ENCODE measurements at regions not wholly inside any gene's neighbourhood (a gene's known extent, or its start where the extent isn't known, plus 50 kb on each side); places are given as distances from the start of the nearest gene placed in this dataset.

GRCh38 chr1:87400813-87401212 lies 72.1 kb downstream of the LMO4 start:
- H3K36me3 ChIP-seq (ENCODE audit: control insufficient read depth, insufficient read depth, low read length) = no peaks in the 10 kb centered on the region
- no peak overlapping the region for H3K4me3 Mint-ChIP-seq (ENCODE audit: unreplicated experiment)
- DNase-seq = no peak
- no TSS peak for BruUV-seq (replicated peaks)
- peaks cover 4% of the 10 kb centered on the region for H3K36me3 Mint-ChIP-seq (ENCODE audit: insufficient read depth, unreplicated experiment)
- TF ChIP-seq, protein P1, sequence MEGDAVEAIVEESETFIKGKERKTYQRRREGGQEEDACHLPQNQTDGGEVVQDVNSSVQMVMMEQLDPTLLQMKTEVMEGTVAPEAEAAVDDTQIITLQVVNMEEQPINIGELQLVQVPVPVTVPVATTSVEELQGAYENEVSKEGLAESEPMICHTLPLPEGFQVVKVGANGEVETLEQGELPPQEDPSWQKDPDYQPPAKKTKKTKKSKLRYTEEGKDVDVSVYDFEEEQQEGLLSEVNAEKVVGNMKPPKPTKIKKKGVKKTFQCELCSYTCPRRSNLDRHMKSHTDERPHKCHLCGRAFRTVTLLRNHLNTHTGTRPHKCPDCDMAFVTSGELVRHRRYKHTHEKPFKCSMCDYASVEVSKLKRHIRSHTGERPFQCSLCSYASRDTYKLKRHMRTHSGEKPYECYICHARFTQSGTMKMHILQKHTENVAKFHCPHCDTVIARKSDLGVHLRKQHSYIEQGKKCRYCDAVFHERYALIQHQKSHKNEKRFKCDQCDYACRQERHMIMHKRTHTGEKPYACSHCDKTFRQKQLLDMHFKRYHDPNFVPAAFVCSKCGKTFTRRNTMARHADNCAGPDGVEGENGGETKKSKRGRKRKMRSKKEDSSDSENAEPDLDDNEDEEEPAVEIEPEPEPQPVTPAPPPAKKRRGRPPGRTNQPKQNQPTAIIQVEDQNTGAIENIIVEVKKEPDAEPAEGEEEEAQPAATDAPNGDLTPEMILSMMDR (IDR thresholded peaks at IDR 0.05; ENCODE audit: insufficient read depth in 1 of 2, low read depth in 1 of 2, low read length in 1 of 2, severe bottlenecking in 1 of 2, unreplicated experiment in 1 of 2) = no peak
- no peaks in the 10 kb centered on the region for H3K4me1 ChIP-seq
- H3K9me3 Mint-ChIP-seq (ENCODE audit: unreplicated experiment) = peaks cover 6% of the 10 kb centered on the region
- H3K27me3 Mint-ChIP-seq (ENCODE audit: insufficient read depth, unreplicated experiment) = no peaks in the 10 kb centered on the region
- no peaks in the 10 kb centered on the region for H3K9me3 ChIP-seq
- peaks cover 16% of the 10 kb centered on the region for H3K4me1 Mint-ChIP-seq (ENCODE audit: low read depth, unreplicated experiment)
- no peak overlapping the region for H3K27ac Mint-ChIP-seq (ENCODE audit: unreplicated experiment)
- H3K4me3 ChIP-seq (ENCODE audit: low read depth, low read length) = no peak overlapping the region
- intact Hi-C loops (cut with micrococcal nuclease; ENCODE audit: unreplicated experiment) = no loop called here
- ChIA-PET POLR2A (no interaction called here), CTCF (no interaction called here)
- no peaks in the 10 kb centered on the region for H3K27me3 ChIP-seq (replicated peaks; ENCODE audit: control insufficient read depth, insufficient read depth, low read length)

DNA sequence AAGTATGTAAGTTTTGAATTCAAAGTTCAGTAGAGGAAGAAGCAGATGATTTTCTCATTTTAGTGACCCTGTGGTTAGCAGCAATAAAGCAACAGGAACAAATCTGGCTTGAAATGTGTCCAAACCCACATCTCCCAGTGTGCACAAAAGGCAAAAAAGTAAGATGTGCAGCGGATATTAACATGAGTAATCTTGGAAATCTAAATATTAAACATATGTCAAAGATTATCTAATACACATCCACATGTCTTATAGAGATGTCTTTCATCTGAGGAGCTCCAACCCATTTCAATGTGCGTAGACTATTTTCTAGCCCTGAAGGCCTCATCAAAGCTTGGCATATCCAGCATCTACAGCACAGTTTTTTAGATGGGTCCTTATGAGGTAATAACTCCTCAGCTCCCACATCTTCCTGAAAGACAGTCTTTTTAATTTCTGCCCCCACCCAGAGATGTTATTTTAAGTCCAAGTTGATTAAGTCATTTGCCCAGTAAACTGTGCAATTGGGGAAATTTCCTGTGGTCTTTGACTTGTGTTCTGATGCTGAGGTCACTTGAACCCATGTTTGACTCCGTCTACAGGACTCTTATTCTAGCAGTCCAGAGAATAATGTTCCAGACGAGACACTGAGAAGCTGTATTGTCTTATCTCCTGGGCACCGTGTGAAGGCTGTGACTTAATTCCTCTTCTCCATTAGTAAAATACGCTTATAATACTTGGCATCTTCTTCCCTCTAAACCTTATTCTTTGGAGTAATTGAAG lies 73.7 kb downstream of the LMO4 start:
- Histone ChIP-seq H3K4me1 (no peaks in the 10 kb centered on the region), H3K36me3 (ENCODE audit: control insufficient read depth, insufficient read depth, low read length) (no peaks in the 10 kb centered on the region), H3K4me3 (ENCODE audit: low read depth, low read length) (no peak overlapping the region), H3K9me3 (no peaks in the 10 kb centered on the region), H3K27me3 (replicated peaks; ENCODE audit: control insufficient read depth, insufficient read depth, low read length) (no peaks in the 10 kb centered on the region)
- H3K27me3 Mint-ChIP-seq (ENCODE audit: insufficient read depth, unreplicated experiment) = no peaks in the 10 kb centered on the region
- no peak overlapping the region for H3K4me3 Mint-ChIP-seq (ENCODE audit: unreplicated experiment)
- H3K36me3 Mint-ChIP-seq (ENCODE audit: insufficient read depth, unreplicated experiment) = peaks cover 4% of the 10 kb centered on the region
- H3K27ac Mint-ChIP-seq (ENCODE audit: unreplicated experiment) = no peak overlapping the region
- DNase-seq = no peak
- H3K4me1 Mint-ChIP-seq (ENCODE audit: low read depth, unreplicated experiment) = peaks cover 16% of the 10 kb centered on the region
- peaks cover 8% of the 10 kb centered on the region for H3K9me3 Mint-ChIP-seq (ENCODE audit: unreplicated experiment)
- ChIA-PET POLR2A (no interaction called here), CTCF (no interaction called here)
- no TSS peak for BruUV-seq (replicated peaks)
- intact Hi-C loops (cut with micrococcal nuclease; ENCODE audit: unreplicated experiment) = no loop called here
- TF ChIP-seq, protein P1 (IDR thresholded peaks at IDR 0.05; ENCODE audit: insufficient read depth in 1 of 2, low read depth in 1 of 2, low read length in 1 of 2, severe bottlenecking in 1 of 2, unreplicated experiment in 1 of 2) = no peak

DNA sequence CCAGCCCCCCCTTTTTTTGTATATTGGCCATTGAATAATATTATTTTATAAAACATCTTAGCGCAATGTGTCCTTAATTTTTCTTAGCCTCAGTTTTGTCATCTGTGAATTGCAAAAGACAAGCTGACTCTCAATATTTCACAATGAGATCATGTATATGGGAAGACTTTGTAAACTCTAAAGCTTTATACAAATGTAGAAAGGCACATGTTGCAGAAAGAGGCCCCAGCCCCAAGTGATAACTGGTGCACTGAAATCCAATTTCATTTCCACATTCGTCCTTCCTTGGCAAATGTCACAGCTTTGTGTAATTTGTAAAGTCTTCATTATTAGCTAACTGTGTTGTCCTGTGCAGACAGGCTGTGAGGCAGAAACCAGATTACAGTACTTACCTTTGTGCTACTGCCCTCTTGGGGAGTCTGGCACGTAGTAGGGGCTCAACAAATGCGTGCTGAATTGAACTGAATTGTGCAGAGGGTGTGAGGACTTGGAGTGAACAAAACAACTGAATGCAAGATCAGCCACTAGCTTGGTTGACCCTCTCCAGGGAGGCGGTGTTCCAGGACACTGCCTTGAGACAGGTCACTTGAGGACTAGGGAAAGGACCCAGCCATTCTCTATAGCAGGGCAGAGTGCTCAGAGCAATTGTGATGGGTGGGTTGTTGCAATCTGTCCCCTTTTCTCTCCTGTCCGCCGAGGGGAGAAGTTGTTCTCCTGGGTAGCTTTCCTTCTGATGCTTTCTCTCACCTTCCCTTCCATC lies 74.6 kb downstream of the LMO4 start:
- H3K36me3 Mint-ChIP-seq (ENCODE audit: insufficient read depth, unreplicated experiment) = peaks cover 4% of the 10 kb centered on the region
- POLR2A ChIA-PET = no interaction called here

More for the DNA sequence above, 74.6 kb downstream of the LMO4 start:
- Mint-ChIP-seq H3K27me3 (ENCODE audit: insufficient read depth, unreplicated experiment) (no peaks in the 10 kb centered on the region), H3K4me3 (ENCODE audit: unreplicated experiment) (no peak overlapping the region), H3K9me3 (ENCODE audit: unreplicated experiment) (peaks cover 8% of the 10 kb centered on the region), H3K27ac (ENCODE audit: unreplicated experiment) (no peak overlapping the region), H3K4me1 (ENCODE audit: low read depth, unreplicated experiment) (peaks cover 16% of the 10 kb centered on the region)
- H3K4me1 ChIP-seq = no peaks in the 10 kb centered on the region
- DNase-seq = no peak
- CTCF ChIA-PET = no interaction called here
- intact Hi-C loops (cut with micrococcal nuclease; ENCODE audit: unreplicated experiment) = no loop called here
- H3K27me3 ChIP-seq (replicated peaks; ENCODE audit: control insufficient read depth, insufficient read depth, low read length) = no peaks in the 10 kb centered on the region
- no peaks in the 10 kb centered on the region for H3K9me3 ChIP-seq
- BruUV-seq (replicated peaks) = no TSS peak
- H3K4me3 ChIP-seq (ENCODE audit: low read depth, low read length) = no peak overlapping the region
- TF ChIP-seq, protein P1 (IDR thresholded peaks at IDR 0.05; ENCODE audit: insufficient read depth in 1 of 2, low read depth in 1 of 2, low read length in 1 of 2, severe bottlenecking in 1 of 2, unreplicated experiment in 1 of 2) = no peak
- H3K36me3 ChIP-seq (ENCODE audit: control insufficient read depth, insufficient read depth, low read length) = no peaks in the 10 kb centered on the region

All from Caco-2 (cell line).